A673 (cell line): ENCODE measurements at regions not wholly inside any gene's neighbourhood (a gene's known extent, or its start where the extent isn't known, plus 50 kb on each side); places are given as distances from the start of the nearest gene placed in this dataset.
"Not testable (repeated sequence)": the region's sequence is repeated elsewhere in the genome, so short reads cannot be mapped to it uniquely, and the experiment has no call there.

ENCODE experiments used
- BruUV-seq: library from RNA; stranded (reverse); fragments of 400-500 nt; replicated peaks from 2 replicates; lab custom pipeline; 2021; lab: Mats Ljungman, UMichigan
- CTCF ChIA-PET: fragments of 300-600 bp; sonication (Branson Sonifier 250); formaldehyde crosslinking; loops from one replicate; lab custom pipeline; 2022; ENCODE audit warnings: antibody characterized with exemption; lab: Charles Lee
- POLR2A ChIA-PET: fragments of 300-600 bp; sonication (Branson Sonifier 250); formaldehyde crosslinking; loops from one replicate; lab custom pipeline; 2022; ENCODE audit warnings: antibody characterized with exemption; ENCODE audit not compliant: low non-redundant PET; lab: Charles Lee
- DNase-seq: peaks from one replicate; pipeline ENCODE4 v3.0.0-alpha.2; 2015; ENCODE audit warnings: low spot score
- H3K27ac ChIP-seq: fragments of 200-600 bp; sonication (generic); 2 replicates; pipeline ENCODE4 v1.5.1; 2016; ENCODE audit warnings: mixed run types, low read depth, mild to moderate bottlenecking, mixed read lengths, antibody characterized with exemption, low read length; ENCODE audit not compliant: poor library complexity, severe bottlenecking
- H3K27me3 ChIP-seq: fragments of 200-600 bp; sonication (generic); replicated peaks from 2 replicates; pipeline ENCODE4 v1.6.1; 2017; ENCODE audit warnings: mixed run types, low read depth, mild to moderate bottlenecking, mixed read lengths, antibody characterized with exemption, low read length; ENCODE audit not compliant: insufficient read depth, poor library complexity
- H3K36me3 ChIP-seq: fragments of 200-600 bp; sonication (generic); 2 replicates; pipeline ENCODE4 v1.6.1; 2016; ENCODE audit warnings: mixed run types, mild to moderate bottlenecking, mixed read lengths, antibody characterized with exemption, low read length; ENCODE audit not compliant: insufficient read depth, poor library complexity, severe bottlenecking
- H3K4me1 ChIP-seq: fragments of 200-600 bp; sonication (generic); 2 replicates; pipeline ENCODE4 v1.6.1; 2017; ENCODE audit warnings: mixed run types, mild to moderate bottlenecking, mixed read lengths, antibody characterized with exemption, low read length; ENCODE audit not compliant: insufficient read depth, poor library complexity, severe bottlenecking
- H3K4me3 ChIP-seq: fragments of 200-600 bp; sonication (generic); 2 replicates; pipeline ENCODE4 v1.5.1; 2016; ENCODE audit warnings: low read depth, mixed run types, mild to moderate bottlenecking, mixed read lengths, low read length; ENCODE audit not compliant: poor library complexity, severe bottlenecking
- H3K9me3 ChIP-seq: fragments of 200-600 bp; sonication (generic); 2 replicates; pipeline ENCODE4 v1.6.1; 2016; ENCODE audit warnings: mixed run types, low read depth, mild to moderate bottlenecking, mixed read lengths, antibody characterized with exemption, low read length; ENCODE audit not compliant: poor library complexity, severe bottlenecking
- EZH2 ChIP-seq: fragments of 200-600 bp; sonication (generic); IDR thresholded peaks from 2 replicates; pipeline ENCODE4 v1.6.1; 2017; ENCODE audit warnings: borderline replicate concordance, low read depth, mild to moderate bottlenecking, mixed read lengths, antibody characterized with exemption, low read length; ENCODE audit not compliant: poor library complexity, severe bottlenecking
- intact Hi-C: fragments of 100-400 bp; cut with micrococcal nuclease; formaldehyde crosslinking; loops from one replicate; pipeline ENCODE4 v1.10.0; 2022; ENCODE audit not compliant: unreplicated experiment
- TF ChIP-seq, protein P1 (sequence below): fragments of 300-800, 200-600 bp; sonication (generic); conservative IDR thresholded peaks from 2 replicates; pipeline ENCODE4 v1.5.1; 2017; ENCODE audit warnings: low read depth, mild to moderate bottlenecking, antibody characterized with exemption, low read length, moderate library complexity, mixed read lengths

- Histone ChIP-seq H3K4me1 (no peaks in the 10 kb centered on the region), H3K9me3 (no peaks in the 10 kb centered on the region), H3K27me3 (no peaks in the 10 kb centered on the region), H3K36me3 (no peaks in the 10 kb centered on the region), H3K4me3 (no peak overlapping the region), H3K27ac (no peak overlapping the region)
- no TSS peak for BruUV-seq
- CTCF ChIA-PET, result no interaction called here
- intact Hi-C loops, result loop anchor here (10.0 kb wide), 1 partner anchor 285 kb away; the partner anchor contains the start of gene SEMA6A
- POLR2A ChIA-PET, result no interaction called here
- DNase-seq, result no peak
- TF ChIP-seq, protein P1, sequence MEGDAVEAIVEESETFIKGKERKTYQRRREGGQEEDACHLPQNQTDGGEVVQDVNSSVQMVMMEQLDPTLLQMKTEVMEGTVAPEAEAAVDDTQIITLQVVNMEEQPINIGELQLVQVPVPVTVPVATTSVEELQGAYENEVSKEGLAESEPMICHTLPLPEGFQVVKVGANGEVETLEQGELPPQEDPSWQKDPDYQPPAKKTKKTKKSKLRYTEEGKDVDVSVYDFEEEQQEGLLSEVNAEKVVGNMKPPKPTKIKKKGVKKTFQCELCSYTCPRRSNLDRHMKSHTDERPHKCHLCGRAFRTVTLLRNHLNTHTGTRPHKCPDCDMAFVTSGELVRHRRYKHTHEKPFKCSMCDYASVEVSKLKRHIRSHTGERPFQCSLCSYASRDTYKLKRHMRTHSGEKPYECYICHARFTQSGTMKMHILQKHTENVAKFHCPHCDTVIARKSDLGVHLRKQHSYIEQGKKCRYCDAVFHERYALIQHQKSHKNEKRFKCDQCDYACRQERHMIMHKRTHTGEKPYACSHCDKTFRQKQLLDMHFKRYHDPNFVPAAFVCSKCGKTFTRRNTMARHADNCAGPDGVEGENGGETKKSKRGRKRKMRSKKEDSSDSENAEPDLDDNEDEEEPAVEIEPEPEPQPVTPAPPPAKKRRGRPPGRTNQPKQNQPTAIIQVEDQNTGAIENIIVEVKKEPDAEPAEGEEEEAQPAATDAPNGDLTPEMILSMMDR, result no peak
- TF ChIP-seq EZH2, result no peak
These were observed 285.2 kb upstream of the SEMA6A start for GRCh38 chr5:116859666-116860320.

- no TSS peak for BruUV-seq
- CTCF ChIA-PET, result no interaction called here
- POLR2A ChIA-PET, result no interaction called here
- no peak for TF ChIP-seq EZH2
- TF ChIP-seq, protein P1, result no peak
- Histone ChIP-seq H3K4me1 (no peaks in the 10 kb centered on the region), H3K9me3 (no peaks in the 10 kb centered on the region), H3K27ac (no peak overlapping the region), H3K4me3 (no peak overlapping the region), H3K27me3 (no peaks in the 10 kb centered on the region), H3K36me3 (no peaks in the 10 kb centered on the region)
- DNase-seq, result no peak
- intact Hi-C loops, result loop anchor here (10.0 kb wide), 1 partner anchor 284 kb away; the partner anchor contains the start of gene SEMA6A
These were observed 284.2 kb upstream of the SEMA6A start for GRCh38 chr5:116858705-116859333.

- not testable (repeated sequence) for BruUV-seq
- intact Hi-C loops, result loop anchor here (10.0 kb wide), 1 partner anchor 283 kb away; the partner anchor contains the start of gene SEMA6A
These were observed 283.4 kb upstream of the SEMA6A start for GRCh38 chr5:116858020-116858419.

More at GRCh38 chr5:116858020-116858419, 283.4 kb upstream of the SEMA6A start:
- H3K27me3 ChIP-seq, H3K4me3 ChIP-seq, CTCF ChIA-PET, H3K36me3 ChIP-seq, H3K4me1 ChIP-seq, H3K9me3 ChIP-seq, H3K27ac ChIP-seq, DNase-seq, POLR2A ChIA-PET: not testable (repeated sequence)
